ENCODE measurements at regions not wholly inside any gene's neighbourhood (a gene's known extent, or its start where the extent isn't known, plus 50 kb on each side); places are given as distances from the start of the nearest gene placed in this dataset.

GRCh38 chr15:31485911-31486461, 159.4 kb downstream of the KLF13 start:
- TF ChIP-seq CTCF (conservative IDR thresholded peaks at IDR 0.05) (no peak), ZFX (IDR thresholded peaks at IDR 0.05) (no peak)

Measured in C4-2B (cell line).